SK-N-SH treated with all-trans-retinoic acid at 6 μM for 48 hours (cell line): ENCODE measurements at regions not wholly inside any gene's neighbourhood (a gene's known extent, or its start where the extent isn't known, plus 50 kb on each side); places are given as distances from the start of the nearest gene placed in this dataset.

ENCODE experiments used
- ARNTL ChIP-seq: fragments of 450-650 bp; formaldehyde crosslinking; IDR thresholded peaks from 2 replicates; pipeline ENCODE4 v1.5.0; 2020; ENCODE audit warnings: low read depth, mild to moderate bottlenecking, moderate library complexity, borderline replicate concordance
- OSR1 ChIP-seq: fragments of 250-450 bp; sonication (Bioruptor Pico); IDR thresholded peaks from 2 replicates; pipeline ENCODE4 v1.8.0; 2022; ENCODE audit warnings: moderate library complexity, mild to moderate bottlenecking, inconsistent platforms
- TOX ChIP-seq: fragments of 250-450 bp; sonication (Bioruptor Pico); IDR thresholded peaks from 2 replicates; pipeline ENCODE4 v1.8.0; 2021; ENCODE audit warnings: mild to moderate bottlenecking, moderate library complexity, borderline replicate concordance
- TSHZ2 ChIP-seq: fragments of 250-450 bp; sonication (Bioruptor Pico); IDR thresholded peaks from 2 replicates; pipeline ENCODE4 v1.5.0; 2020; ENCODE audit warnings: mild to moderate bottlenecking, moderate library complexity

- TF ChIP-seq TOX (CRISPR knock-in tag) (no peak), TSHZ2 (CRISPR knock-in tag) (no peak), OSR1 (no peak), ARNTL (CRISPR knock-in tag) (no peak)
Measured at GRCh38 chr15:24761704-24762302, 86.2 kb downstream of the NPAP1 start.
